Psoas muscle (tissue), 7 donors: ENCODE measurements at regions not wholly inside any gene's neighbourhood (a gene's known extent, or its start where the extent isn't known, plus 50 kb on each side); places are given as distances from the start of the nearest gene placed in this dataset.

ENCODE experiments used
- ATAC-seq, 4 donors: fragments of 200-7000 bp; cut with Tn5 transposase; one replicate each; pipeline ENCODE4 v1.9.1; 2020; ENCODE audit warnings: moderate library complexity in 3 of 4, mild to moderate bottlenecking in 2 of 4
- DNase-seq, 2 donors: peaks; one replicate each; pipeline ENCODE4 v3.0.0-alpha.2; 2020
- H3K27ac ChIP-seq: fragments of 200-600 bp; one replicate; pipeline ENCODE4 v1.8.0; 2022
- H3K27me3 ChIP-seq, 3 donors: fragments of 200-600 bp in 1 of 3; one replicate each; pipeline versions ENCODE4 v1.6.1 to v1.8.0; 2013 to 2022; ENCODE audit warnings: low read length in 2 of 3, mild to moderate bottlenecking in 2 of 3, moderate library complexity in 1 of 3; ENCODE audit not compliant: insufficient read depth in 3 of 3
- H3K36me3 ChIP-seq, 2 donors: fragments of 200-600 bp in 1 of 2; one replicate each; pipeline versions ENCODE4 v1.6.1 to v1.8.0; 2013 to 2022; ENCODE audit warnings: low read depth in 1 of 2, mild to moderate bottlenecking in 1 of 2, moderate library complexity in 1 of 2; ENCODE audit not compliant: insufficient read depth in 1 of 2
- H3K4me1 ChIP-seq: fragments of 200-600 bp; one replicate; pipeline ENCODE4 v1.8.0; 2022
- H3K4me3 ChIP-seq: fragments of 200-600 bp; one replicate; pipeline ENCODE4 v1.8.0; 2022; ENCODE audit warnings: mild to moderate bottlenecking
- H3K9me3 ChIP-seq: fragments of 200-600 bp; one replicate; pipeline ENCODE4 v1.8.0; 2022
- WGBS, 3 donors: extraction: QIAGEN DNeasy Blood & Tissue Kit; methylation state at CpG; one replicate each; pipeline versions ENCODE4 v1.1.6 to v1.1.7; 2013; 5-methylcytosine and 5-hydroxymethylcytosine counted together
- intact Hi-C, 2 donors: fragments of 100-400 bp; cut with DNase I; formaldehyde crosslinking; loops; one replicate each; pipeline versions ENCODE4 v1.11.0 to v1.14.2; 2022
- TF ChIP-seq, protein P1 (sequence below): fragments of 200-600 bp; IDR thresholded peaks from one replicate; pipeline ENCODE4 v1.8.0; 2022; ENCODE audit warnings: antibody characterized with exemption
- donor health status: healthy with polysubstance abuse.
- donor health status: DM: no; HTN: no; CAD: no; lungs with moderate emphysema.
- donor health status: Bipolar disorder and iron deficiency.
- donor health status: healthy.
- donor health status: DM: yes; HTN: yes; CAD: no.
- donor health status: DM: no; HTN: no; CAD: no.
- donor health status: DM: yes; HTN: yes; CAD: no.

DNA sequence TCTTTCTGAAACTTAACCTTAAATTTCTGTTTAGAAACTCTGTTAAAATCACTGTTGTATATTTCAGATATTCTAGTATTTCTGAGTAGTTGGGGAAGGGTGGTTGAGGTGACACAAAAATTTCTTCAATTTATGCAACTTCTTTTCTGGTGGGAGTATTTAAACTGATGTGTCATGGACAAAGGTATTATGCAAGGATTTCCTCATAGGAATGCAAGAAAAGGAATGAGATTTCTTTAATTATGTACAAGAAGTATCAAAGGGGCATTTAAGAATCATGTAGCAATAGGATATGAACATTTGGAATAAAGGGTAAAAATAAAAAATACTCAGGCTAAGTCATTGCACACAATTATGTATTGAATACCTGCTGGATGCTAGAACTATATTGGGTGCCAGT lies 575.8 kb upstream of the KLF12 start:
- no peak for ATAC-seq
- intact Hi-C loops, result no loop called here

DNA sequence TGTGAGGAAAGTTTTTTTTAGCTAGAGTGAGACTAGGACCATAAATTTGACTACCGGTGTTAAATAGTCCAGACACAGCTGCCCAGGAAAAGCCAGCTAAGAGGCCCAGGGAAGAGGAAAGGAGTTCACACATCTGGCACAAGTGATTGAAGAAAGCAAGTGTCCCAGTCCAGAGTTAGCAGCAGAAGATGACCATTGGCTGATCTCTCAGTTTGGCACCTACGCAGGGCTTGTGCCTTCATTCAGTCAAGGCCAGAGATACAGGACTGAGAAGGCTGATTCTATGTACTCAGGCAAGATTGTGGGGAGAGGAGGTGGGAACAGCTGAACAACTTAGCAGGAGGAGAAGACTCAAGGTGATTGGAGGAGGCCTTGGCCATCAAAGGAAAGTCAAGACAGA lies 575.0 kb upstream of the KLF12 start:
- TF ChIP-seq, protein P1, sequence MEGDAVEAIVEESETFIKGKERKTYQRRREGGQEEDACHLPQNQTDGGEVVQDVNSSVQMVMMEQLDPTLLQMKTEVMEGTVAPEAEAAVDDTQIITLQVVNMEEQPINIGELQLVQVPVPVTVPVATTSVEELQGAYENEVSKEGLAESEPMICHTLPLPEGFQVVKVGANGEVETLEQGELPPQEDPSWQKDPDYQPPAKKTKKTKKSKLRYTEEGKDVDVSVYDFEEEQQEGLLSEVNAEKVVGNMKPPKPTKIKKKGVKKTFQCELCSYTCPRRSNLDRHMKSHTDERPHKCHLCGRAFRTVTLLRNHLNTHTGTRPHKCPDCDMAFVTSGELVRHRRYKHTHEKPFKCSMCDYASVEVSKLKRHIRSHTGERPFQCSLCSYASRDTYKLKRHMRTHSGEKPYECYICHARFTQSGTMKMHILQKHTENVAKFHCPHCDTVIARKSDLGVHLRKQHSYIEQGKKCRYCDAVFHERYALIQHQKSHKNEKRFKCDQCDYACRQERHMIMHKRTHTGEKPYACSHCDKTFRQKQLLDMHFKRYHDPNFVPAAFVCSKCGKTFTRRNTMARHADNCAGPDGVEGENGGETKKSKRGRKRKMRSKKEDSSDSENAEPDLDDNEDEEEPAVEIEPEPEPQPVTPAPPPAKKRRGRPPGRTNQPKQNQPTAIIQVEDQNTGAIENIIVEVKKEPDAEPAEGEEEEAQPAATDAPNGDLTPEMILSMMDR, result no peak
- no peaks in the 10 kb centered on the region for H3K4me1 ChIP-seq
- ATAC-seq (no peak), DNase-seq (no peak)
- H3K27ac ChIP-seq, result no peak overlapping the region
- intact Hi-C loops, result no loop called here
- WGBS, 3 donors, result 35 to 53% (median 47%) methylated on average over 2 of the region's 2 CpGs
- H3K36me3 ChIP-seq, result no peaks in the 10 kb centered on the region
- peaks cover 0 to 2% (median 0%) of the 10 kb centered on the region in 3 donors for H3K27me3 ChIP-seq
- H3K4me3 ChIP-seq, result no peak overlapping the region
- no peaks in the 10 kb centered on the region for H3K9me3 ChIP-seq

More for the DNA sequence above, 575.8 kb upstream of the KLF12 start:
- no peaks in the 10 kb centered on the region for H3K9me3 ChIP-seq
- TF ChIP-seq, protein P1, result no peak
- H3K27me3 ChIP-seq, result no peaks in the 10 kb centered on the region
- no peak for DNase-seq
- H3K36me3 ChIP-seq, result no peaks in the 10 kb centered on the region
- H3K4me3 ChIP-seq, result no peak overlapping the region
- H3K27ac ChIP-seq, result no peak overlapping the region
- no peaks in the 10 kb centered on the region for H3K4me1 ChIP-seq

DNA sequence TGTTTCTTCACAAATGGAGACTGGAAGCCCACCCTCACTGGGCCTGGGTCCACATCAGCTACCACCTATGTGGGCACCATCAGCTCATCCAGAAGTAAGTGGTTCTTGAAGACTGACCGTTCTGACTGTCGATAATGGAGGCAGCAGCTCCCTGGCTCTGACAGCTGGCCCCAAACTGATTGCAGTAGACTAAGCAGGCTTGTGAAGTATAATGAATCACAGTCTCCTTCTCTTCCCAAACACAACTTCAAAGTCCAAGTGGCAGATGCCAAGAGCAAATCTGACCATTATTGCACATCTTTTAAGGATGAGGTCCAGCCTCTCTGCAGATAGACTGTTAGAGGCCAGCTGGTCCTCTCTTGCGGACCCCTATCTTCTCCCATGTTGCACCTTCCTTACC lies 574.4 kb upstream of the KLF12 start:
- no peak for ATAC-seq

DNA sequence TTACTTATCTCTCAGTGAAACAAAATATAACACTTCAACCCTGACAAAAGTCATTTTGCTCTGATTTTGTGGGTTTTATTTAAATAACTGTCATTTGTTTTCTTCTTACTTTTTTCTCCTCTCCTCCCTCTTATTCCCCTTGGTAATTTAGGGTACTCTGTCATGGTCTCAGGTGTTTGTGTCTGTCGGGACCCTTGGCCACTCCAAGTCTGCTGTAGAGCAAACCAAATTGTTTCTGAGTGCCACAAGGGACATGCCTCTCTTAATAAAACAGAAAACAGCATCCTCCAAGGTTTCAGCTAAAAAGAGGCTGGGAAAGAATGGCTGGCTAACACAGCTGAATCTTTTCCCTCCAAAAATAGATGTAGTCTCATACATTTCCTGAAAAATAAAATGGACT lies 573.1 kb upstream of the KLF12 start:
- 14 to 20% (median 19%) methylated on average over 1 of the region's 1 CpG for WGBS, 3 donors
- no peaks in the 10 kb centered on the region for H3K9me3 ChIP-seq

More for the DNA sequence above, 574.4 kb upstream of the KLF12 start:
- H3K27ac ChIP-seq, result no peak overlapping the region
- H3K36me3 ChIP-seq, result no peaks in the 10 kb centered on the region
- no peaks in the 10 kb centered on the region for H3K9me3 ChIP-seq
- 56 to 91% (median 71%) methylated on average over 3 of the region's 3 CpGs for WGBS, 3 donors
- TF ChIP-seq, protein P1, result no peak
- peaks cover 0 to 2% (median 0%) of the 10 kb centered on the region in 3 donors for H3K27me3 ChIP-seq
- no peaks in the 10 kb centered on the region for H3K4me1 ChIP-seq
- intact Hi-C loops, result no loop called here
- no peak for DNase-seq
- no peak overlapping the region for H3K4me3 ChIP-seq

DNA sequence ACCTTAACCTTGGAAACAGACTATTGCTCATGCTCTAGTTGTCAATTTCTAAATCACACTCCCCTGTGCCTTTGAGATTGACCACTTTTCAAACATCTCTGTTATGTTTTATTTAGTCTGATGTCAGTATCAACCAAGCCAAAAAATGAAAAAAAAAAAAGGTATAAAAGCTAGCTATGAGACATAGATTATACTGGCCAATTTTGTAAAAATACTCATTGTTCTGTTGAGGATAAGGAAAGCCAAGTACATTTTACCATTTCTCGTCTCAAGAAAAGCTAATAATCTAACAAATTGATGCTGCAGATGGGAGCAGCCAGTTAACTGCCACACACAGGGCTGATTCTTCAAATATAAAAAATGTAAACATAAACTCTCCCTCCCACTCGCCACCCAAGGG lies 572.6 kb upstream of the KLF12 start:
- H3K27ac ChIP-seq, result no peak overlapping the region
- ATAC-seq, result no peak

More for the DNA sequence above, 573.1 kb upstream of the KLF12 start:
- ATAC-seq (no peak), DNase-seq (no peak)
- H3K27me3 ChIP-seq, result peaks cover 0 to 2% (median 0%) of the 10 kb centered on the region in 3 donors
- no peaks in the 10 kb centered on the region for H3K4me1 ChIP-seq
- no peak overlapping the region for H3K27ac ChIP-seq
- TF ChIP-seq, protein P1, result no peak
- H3K4me3 ChIP-seq, result no peak overlapping the region
- no peaks in the 10 kb centered on the region for H3K36me3 ChIP-seq
- intact Hi-C loops, result no loop called here

More for the DNA sequence above, 572.6 kb upstream of the KLF12 start:
- Histone ChIP-seq H3K4me1 (no peaks in the 10 kb centered on the region), H3K9me3 (no peaks in the 10 kb centered on the region), H3K36me3 (no peaks in the 10 kb centered on the region), H3K4me3 (no peak overlapping the region), H3K27me3 (peaks cover 0 to 2% (median 0%) of the 10 kb centered on the region in 3 donors)
- WGBS, 3 donors, result 39 to 49% (median 41%) methylated on average over 2 of the region's 2 CpGs
- TF ChIP-seq, protein P1, result no peak
- intact Hi-C loops, result no loop called here
- no peak for DNase-seq
